GM23338 (cell line): ENCODE measurements at regions not wholly inside any gene's neighbourhood (a gene's known extent, or its start where the extent isn't known, plus 50 kb on each side); places are given as distances from the start of the nearest gene placed in this dataset.

Experiments
- CTCF ChIP-seq, 2 experiments: fragments of 200-600 bp in 1 of 2; sonication (generic) in 1 of 2; conservative IDR thresholded peaks; 2 replicates each; pipeline versions ENCODE4 v1.5.1 to v1.6.1; 2016 to 2017; ENCODE audit warnings: antibody characterized with exemption in 2 of 2, low read depth in 2 of 2, mild to moderate bottlenecking in 2 of 2, moderate library complexity in 1 of 2
- EZH2 ChIP-seq: fragments of 200-600 bp; sonication (generic); IDR thresholded peaks from one replicate; pipeline ENCODE4 v1.8.0; 2017; ENCODE audit warnings: antibody characterized with exemption, mild to moderate bottlenecking, low read depth; ENCODE audit not compliant: unreplicated experiment
- JUNB ChIP-seq: IDR thresholded peaks from one replicate; pipeline ENCODE4 v1.6.1; 2016; ENCODE audit warnings: antibody characterized with exemption; ENCODE audit not compliant: unreplicated experiment
- NANOG ChIP-seq: IDR thresholded peaks from 2 replicates; pipeline ENCODE4 v1.6.1; 2016; ENCODE audit warnings: antibody characterized with exemption, borderline replicate concordance
- POLR2AphosphoS5 ChIP-seq: IDR thresholded peaks from 2 replicates; pipeline ENCODE4 v1.6.1; 2016; ENCODE audit warnings: antibody characterized with exemption, low read depth

GRCh38 chr5:173554989-173555705, 61.3 kb downstream of the BOD1 start:
- no peak for TF ChIP-seq JUNB
- no peak for TF ChIP-seq EZH2
- no peak for TF ChIP-seq CTCF (conservative IDR thresholded peaks at IDR 0.05; ENCODE audit: low read depth in 2 of 2)
- TF ChIP-seq NANOG = no peak
- TF ChIP-seq POLR2AphosphoS5 = no peak
